IPS-NIHi11 (cell line): ENCODE measurements at regions not wholly inside any gene's neighbourhood (a gene's known extent, or its start where the extent isn't known, plus 50 kb on each side); places are given as distances from the start of the nearest gene placed in this dataset.

ENCODE experiments used
- DNase-seq: peaks from one replicate; pipeline ENCODE4 v3.0.0; 2012; ENCODE audit warnings: mixed read lengths, low spot score

DNA sequence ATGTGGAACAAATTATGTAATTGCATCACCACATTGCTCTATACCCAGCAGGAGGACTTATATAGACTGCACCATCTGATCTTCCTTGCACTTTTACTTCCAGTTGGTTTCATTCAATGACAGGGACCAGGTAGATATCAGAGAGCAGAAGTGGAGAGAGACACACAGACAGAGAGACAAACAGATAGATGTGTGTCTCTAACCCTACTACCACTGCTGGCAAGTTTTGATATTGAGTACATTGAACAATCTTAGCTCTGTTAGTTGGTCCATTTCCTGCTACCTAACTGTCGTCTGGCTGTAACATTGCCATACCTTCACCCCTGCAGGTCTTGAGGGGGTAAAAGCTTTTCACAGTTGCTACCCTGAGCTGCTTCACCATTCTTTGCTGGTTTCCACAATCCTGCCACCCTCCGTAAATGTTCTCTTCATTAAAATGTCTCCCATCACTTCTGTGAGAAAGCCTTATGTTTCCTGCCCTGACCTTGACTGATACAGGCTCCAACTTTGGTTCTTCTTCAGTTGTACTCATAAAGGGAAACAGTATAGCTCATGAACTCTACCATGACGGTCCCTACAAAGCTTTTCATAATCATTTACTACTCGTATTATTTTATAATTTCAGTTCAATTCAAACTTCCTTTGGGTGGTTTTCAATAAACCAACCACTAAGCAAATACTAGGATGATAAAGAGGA, 62.3 kb upstream of the ITGA4 start:
- DNase-seq = no peak

GRCh38 chr2:181395851-181396250, 61.3 kb upstream of the ITGA4 start:
- no peak for DNase-seq

DNA sequence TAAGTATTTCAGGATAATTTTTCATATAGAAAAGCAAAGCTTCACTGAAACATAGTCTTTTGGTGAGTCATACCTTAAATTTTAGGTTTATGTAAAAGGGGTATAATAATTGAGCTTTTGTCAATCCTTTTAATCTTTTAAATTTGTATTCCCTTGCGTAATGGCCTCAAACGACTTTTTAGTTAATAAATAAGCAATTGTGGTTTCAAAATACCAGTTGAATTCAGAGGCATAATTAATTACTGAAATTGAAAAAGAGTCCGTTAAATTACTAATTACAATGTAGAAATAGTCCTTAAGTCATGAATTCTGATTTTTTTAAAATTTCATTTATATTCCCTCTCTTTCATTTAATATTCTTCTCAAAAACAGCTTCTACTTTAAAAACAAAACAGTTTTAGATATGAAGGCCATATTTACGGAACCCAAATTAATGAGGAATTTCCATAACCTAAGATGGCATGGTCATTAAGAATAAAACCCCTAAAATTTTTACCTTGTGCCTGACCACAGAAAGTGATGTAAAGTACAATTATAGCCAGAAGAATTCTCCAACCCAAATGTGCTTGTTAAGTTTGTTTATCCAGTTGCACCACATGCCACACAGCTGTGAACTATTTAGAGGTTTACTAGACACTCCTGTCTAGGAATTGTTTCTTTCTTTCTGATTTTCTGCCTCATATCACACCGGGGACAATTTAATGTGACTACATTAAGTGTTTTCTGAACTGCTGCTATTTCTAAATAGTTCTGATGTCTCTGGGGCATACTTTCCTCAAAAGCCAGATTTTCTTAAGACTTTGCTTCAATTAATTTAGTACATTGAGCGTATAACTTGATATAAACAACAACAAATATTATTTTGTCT, 60.7 kb upstream of the ITGA4 start:
- DNase-seq = no peak

DNA sequence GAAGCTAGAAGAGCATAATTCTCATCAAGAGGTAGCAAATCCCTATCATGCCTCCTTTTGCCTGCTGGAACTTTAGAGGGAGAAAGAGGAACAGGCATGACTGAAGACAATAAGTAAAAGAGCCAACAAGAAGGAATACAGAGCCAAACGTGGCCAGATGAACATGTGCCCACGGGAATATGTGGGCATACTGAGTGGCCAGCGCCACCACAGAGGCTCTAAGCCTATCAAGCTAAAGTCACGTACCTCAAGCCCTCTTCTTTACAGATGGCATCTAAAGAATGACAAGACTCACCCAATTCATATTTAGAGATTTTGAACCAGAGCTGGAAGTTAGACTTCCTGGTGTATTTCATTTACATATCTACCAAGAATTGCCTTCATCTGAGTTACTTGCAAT, 59.9 kb upstream of the ITGA4 start:
- DNase-seq = no peak

GRCh38 chr2:181398000-181398399, 59.2 kb upstream of the ITGA4 start:
- DNase-seq = no peak

- no peak for DNase-seq
Observed at GRCh38 chr2:181399027-181399426, 58.2 kb upstream of the ITGA4 start.

DNA sequence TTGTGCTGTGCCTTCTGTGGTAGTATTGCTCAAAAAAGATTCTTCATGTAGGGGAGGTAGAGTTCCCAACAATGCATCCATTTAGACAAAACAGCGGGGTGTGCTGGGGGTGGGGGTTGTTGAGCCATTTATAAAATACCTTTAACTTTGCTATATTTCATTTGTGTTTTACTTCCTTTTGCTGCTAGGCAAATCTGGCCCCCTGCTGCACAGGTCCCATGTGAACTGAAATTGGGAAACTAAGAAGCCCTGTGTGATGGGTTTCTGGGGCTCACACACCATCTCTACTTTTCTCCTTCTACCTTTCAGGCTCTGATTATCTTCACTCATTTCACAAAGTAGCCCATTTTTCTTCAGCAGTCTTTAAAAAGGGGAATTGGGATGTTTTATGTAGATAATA, 52.7 kb upstream of the ITGA4 start:
- no peak for DNase-seq

DNA sequence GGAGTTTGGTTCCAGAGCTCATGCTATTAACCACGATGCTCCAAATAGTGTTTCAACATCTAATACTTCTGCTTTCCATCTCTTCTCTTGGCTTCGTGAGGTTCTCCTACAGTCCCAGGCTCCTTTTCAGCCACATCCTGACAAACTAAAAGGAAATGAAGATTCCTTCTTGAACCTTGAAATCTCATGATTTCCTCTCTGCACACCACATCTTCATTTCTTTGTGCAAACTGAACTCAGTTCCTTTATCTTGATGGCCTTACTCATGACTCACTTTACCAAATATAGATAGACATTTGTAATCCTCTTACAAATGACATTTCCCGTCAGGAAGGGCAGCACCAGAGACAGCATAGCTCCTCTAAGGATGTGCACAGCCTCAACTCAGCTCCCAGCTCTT, 50.0 kb upstream of the ITGA4 start:
- no peak for DNase-seq
